DND-41 (cell line): ENCODE measurements at regions not wholly inside any gene's neighbourhood (a gene's known extent, or its start where the extent isn't known, plus 50 kb on each side); places are given as distances from the start of the nearest gene placed in this dataset.

Source experiments
- ATAC-seq: fragments of 200-7000 bp; cut with Tn5 transposase; 3 replicates; pipeline ENCODE4 v1.9.1; 2021; ENCODE audit warnings: low read depth; ENCODE audit not compliant: insufficient read depth
- DNase-seq: peaks from one replicate; pipeline ENCODE4 v3.0.0-alpha.2; 2020
- H2AFZ ChIP-seq: 2 replicates; pipeline ENCODE4 v1.6.0; 2012; ENCODE audit warnings: low read depth, low read length
- H3K27ac ChIP-seq: 2 replicates; pipeline ENCODE4 v1.5.1; 2012; ENCODE audit warnings: low read length, inconsistent platforms
- H3K27me3 ChIP-seq: fragments of 200-600 bp; sonication (generic); 2 replicates; pipeline ENCODE4 v1.6.0; 2012; ENCODE audit warnings: low read length, mild to moderate bottlenecking, inconsistent platforms; ENCODE audit not compliant: insufficient read depth, poor library complexity
- H3K36me3 ChIP-seq: 2 replicates; pipeline ENCODE4 v1.5.1; 2012; ENCODE audit warnings: low read length, inconsistent platforms; ENCODE audit not compliant: insufficient read depth
- H3K4me1 ChIP-seq: 2 replicates; pipeline ENCODE4 v1.5.1; 2012; ENCODE audit warnings: mild to moderate bottlenecking, low read length; ENCODE audit not compliant: insufficient read depth
- H3K4me2 ChIP-seq: 2 replicates; pipeline ENCODE4 v1.6.0; 2012; ENCODE audit warnings: mild to moderate bottlenecking, moderate library complexity, low read length, inconsistent platforms; ENCODE audit not compliant: insufficient read depth
- H3K4me3 ChIP-seq, 2 experiments: fragments of 200-600 bp in 1 of 2; shearing (Covaris generic) in 1 of 2; 2 replicates each; pipeline ENCODE4 v1.5.1; 2012 to 2016; ENCODE audit warnings: inconsistent platforms in 2 of 2, low read length in 2 of 2, mild to moderate bottlenecking in 2 of 2, low read depth in 1 of 2, moderate library complexity in 1 of 2
- H3K79me2 ChIP-seq: 2 replicates; pipeline ENCODE4 v1.6.0; 2012; ENCODE audit warnings: low read length, inconsistent platforms; ENCODE audit not compliant: insufficient read depth
- H3K9ac ChIP-seq: 2 replicates; pipeline ENCODE4 v1.6.0; 2012; ENCODE audit warnings: low read depth, mild to moderate bottlenecking, inconsistent platforms, low read length, moderate library complexity
- H3K9me3 ChIP-seq: 2 replicates; pipeline ENCODE4 v1.5.1; 2012; ENCODE audit warnings: low read length, moderate library complexity, mild to moderate bottlenecking, inconsistent platforms; ENCODE audit not compliant: insufficient read depth, severe bottlenecking
- H4K20me1 ChIP-seq: 2 replicates; pipeline ENCODE4 v1.6.0; 2012; ENCODE audit warnings: low read length; ENCODE audit not compliant: insufficient read depth
- CTCF ChIP-seq: IDR thresholded peaks from 2 replicates; pipeline ENCODE4 v1.5.1; 2012; ENCODE audit warnings: borderline replicate concordance, low read length, moderate library complexity, mild to moderate bottlenecking; ENCODE audit not compliant: poor library complexity, severe bottlenecking; ENCODE audit errors: extremely low read depth
- EZH2 ChIP-seq: IDR thresholded peaks from 3 replicates; pipeline ENCODE4 v1.6.1; 2012; ENCODE audit warnings: borderline replicate concordance, low read depth, mild to moderate bottlenecking, moderate library complexity, low read length, inconsistent platforms; ENCODE audit not compliant: severe bottlenecking

DNA sequence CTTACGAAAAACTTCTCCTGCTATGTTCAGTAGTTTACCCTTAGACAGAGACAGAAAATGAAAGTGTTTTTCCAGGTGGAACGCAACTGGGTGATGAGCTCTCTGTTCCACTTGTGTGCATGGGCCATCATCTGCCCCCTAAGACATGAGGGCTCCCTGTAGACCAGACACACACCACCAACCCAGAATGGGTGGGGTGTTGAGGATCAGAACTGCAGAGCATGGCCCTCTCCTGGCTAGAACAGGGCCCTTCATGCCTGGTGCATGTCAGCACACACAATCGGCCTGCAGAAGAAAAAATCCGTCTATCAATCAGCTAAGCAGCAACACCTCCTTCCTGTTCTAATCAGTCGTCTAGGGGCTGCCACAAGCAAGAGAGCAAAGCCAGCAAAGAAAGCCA lies 186.2 kb upstream of the INHBA start:
- ATAC-seq: no peak
- Histone ChIP-seq H3K27me3 (peaks cover 3% of the 10 kb centered on the region), H4K20me1 (no peaks in the 10 kb centered on the region), H3K4me1 (no peaks in the 10 kb centered on the region), H2AFZ (no peak overlapping the region), H3K9ac (no peak overlapping the region), H3K4me3 (no peak overlapping the region), H3K27ac (no peak overlapping the region), H3K36me3 (no peaks in the 10 kb centered on the region), H3K4me2 (no peak overlapping the region), H3K9me3 (no peaks in the 10 kb centered on the region), H3K79me2 (no peaks in the 10 kb centered on the region)
- no peak for DNase-seq
- TF ChIP-seq CTCF: no peak
- TF ChIP-seq EZH2: no peak

DNA sequence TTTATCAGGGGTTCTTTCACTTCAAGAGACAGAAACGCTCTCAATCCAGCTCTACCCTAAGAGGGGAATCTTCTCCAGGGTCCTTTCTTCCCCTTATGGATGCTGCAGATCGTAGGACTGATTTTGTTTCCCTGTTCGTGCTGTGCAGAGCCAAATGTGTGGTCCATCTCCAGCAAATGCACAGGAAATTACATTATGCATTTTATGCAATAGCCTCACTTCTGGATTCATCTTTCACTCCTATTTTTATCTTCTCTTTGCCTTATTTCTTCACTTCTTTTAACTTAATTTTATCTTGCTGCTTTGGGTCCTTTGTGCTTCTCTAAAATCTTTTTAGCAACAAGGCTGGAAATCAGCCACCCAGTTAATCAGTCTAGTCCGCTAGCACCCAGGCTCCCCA lies 184.5 kb upstream of the INHBA start:
- H3K4me3 ChIP-seq: no peak overlapping the region
- no peak overlapping the region for H2AFZ ChIP-seq
- H3K4me1 ChIP-seq: no peaks in the 10 kb centered on the region
- no peak for TF ChIP-seq CTCF
- no peak for TF ChIP-seq EZH2
- no peaks in the 10 kb centered on the region for H3K9me3 ChIP-seq
- H3K4me2 ChIP-seq: no peak overlapping the region
- ATAC-seq (no peak), DNase-seq (no peak)
- H3K36me3 ChIP-seq: no peaks in the 10 kb centered on the region
- H4K20me1 ChIP-seq: no peaks in the 10 kb centered on the region
- H3K79me2 ChIP-seq: no peaks in the 10 kb centered on the region
- H3K9ac ChIP-seq: no peak overlapping the region
- no peak overlapping the region for H3K27ac ChIP-seq
- H3K27me3 ChIP-seq: peaks cover 2% of the 10 kb centered on the region

DNA sequence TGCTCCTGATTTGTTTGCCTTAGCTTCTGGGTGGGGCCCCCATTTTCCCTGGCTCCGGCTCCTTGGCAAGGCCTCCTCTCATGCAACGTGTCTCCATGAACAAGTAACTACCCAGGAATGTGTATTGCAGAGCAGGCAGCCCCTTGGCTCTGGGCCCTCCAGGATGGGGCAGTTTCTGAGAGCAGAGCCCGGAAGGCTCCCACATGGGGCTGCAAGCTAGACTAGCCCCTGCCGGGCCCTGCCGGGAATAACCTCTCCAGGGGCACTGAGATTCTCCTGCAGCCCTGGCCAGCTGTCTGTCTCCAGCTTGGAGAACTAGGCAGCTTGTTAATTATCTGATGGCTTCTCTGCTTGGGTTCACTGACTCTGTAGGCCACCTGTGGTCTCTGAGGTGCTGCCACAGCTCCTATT lies 184.0 kb upstream of the INHBA start:
- no peaks in the 10 kb centered on the region for H3K4me1 ChIP-seq
- no peak overlapping the region for H3K27ac ChIP-seq

More for the DNA sequence above, 184.0 kb upstream of the INHBA start:
- Histone ChIP-seq H2AFZ (no peak overlapping the region), H3K27me3 (peaks cover 2% of the 10 kb centered on the region), H4K20me1 (no peaks in the 10 kb centered on the region), H3K4me3 (no peak overlapping the region), H3K9ac (no peak overlapping the region), H3K36me3 (no peaks in the 10 kb centered on the region), H3K4me2 (no peak overlapping the region), H3K79me2 (no peaks in the 10 kb centered on the region), H3K9me3 (no peaks in the 10 kb centered on the region)
- ATAC-seq: no peak
- TF ChIP-seq EZH2 (no peak), CTCF (no peak)
- no peak for DNase-seq
